ENCODE measurements at regions not wholly inside any gene's neighbourhood (a gene's known extent, or its start where the extent isn't known, plus 50 kb on each side); places are given as distances from the start of the nearest gene placed in this dataset.

DNA sequence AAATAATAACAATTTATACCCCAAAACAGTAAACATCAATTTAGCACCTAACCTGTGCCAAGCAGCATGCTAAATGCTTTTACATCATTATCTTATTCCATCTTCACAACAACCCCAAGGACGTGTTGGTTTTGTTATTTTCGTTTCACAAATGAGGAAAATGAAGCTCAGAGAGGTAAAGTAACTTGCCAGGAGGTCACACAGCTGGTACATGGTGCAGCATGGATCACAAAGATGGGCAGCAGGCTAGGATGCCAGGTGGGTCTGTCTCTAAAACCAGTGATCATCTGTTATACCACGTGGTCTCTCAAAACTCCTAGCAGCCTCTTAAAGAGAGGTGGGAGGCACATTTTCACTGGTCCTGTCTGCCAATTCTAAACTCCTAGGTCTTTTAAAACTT lies 323.6 kb upstream of the F9 start:
- TF ChIP-seq POLR2A (IDR thresholded peaks at IDR 0.05), result no peak
- no peak for TF ChIP-seq CTCF (IDR thresholded peaks at IDR 0.05)

Data from esophagus squamous epithelium (tissue), 4 donors.